ENCODE measurements at regions not wholly inside any gene's neighbourhood (a gene's known extent, or its start where the extent isn't known, plus 50 kb on each side); places are given as distances from the start of the nearest gene placed in this dataset.

GRCh38 chr17:12505866-12506265 lies 159.8 kb upstream of the MYOCD start:
- no peak for ATAC-seq
- Histone ChIP-seq H3K36me3 (ENCODE audit: control insufficient read depth in 2 of 2, insufficient read depth in 2 of 2, low read length in 1 of 2) (no peaks in the 10 kb centered on the region), H4K20me1 (ENCODE audit: control insufficient read depth, insufficient read depth) (no peaks in the 10 kb centered on the region), H3K27ac (ENCODE audit: control insufficient read depth, insufficient read depth) (no peak overlapping the region), H3K27me3 (replicated peaks in 1 of 2; ENCODE audit: control insufficient read depth in 2 of 2, insufficient read depth in 2 of 2, low read length in 1 of 2) (no peaks in the 10 kb centered on the region), H3K4me3 (no peak overlapping the region), H3K9ac (ENCODE audit: control insufficient read depth, insufficient read depth, low read length) (no peak overlapping the region), H3K4me2 (ENCODE audit: control insufficient read depth, insufficient read depth) (no peak overlapping the region), H2AFZ (ENCODE audit: control insufficient read depth, low read depth, low read length) (no peak overlapping the region), H3K79me2 (ENCODE audit: control insufficient read depth, insufficient read depth, low read length) (no peaks in the 10 kb centered on the region), H3K9me3 (replicated peaks; ENCODE audit: control insufficient read depth, insufficient read depth, low read length) (no peaks in the 10 kb centered on the region), H3K4me1 (ENCODE audit: control insufficient read depth, insufficient read depth, low read length) (no peaks in the 10 kb centered on the region)
- CTCF ChIA-PET = no interaction called here
- POLR2A ChIA-PET = no interaction called here
- DNase-seq (ENCODE audit: low read depth, low spot score) = no peak
- RAD21 ChIA-PET (ENCODE audit: unreplicated experiment) = no interaction called here
- in situ Hi-C loops (cut with MboI) (no loop called here), intact Hi-C loops (cut with micrococcal nuclease; ENCODE audit: unreplicated experiment) (no loop called here)
- FAIRE-seq = no peak
- 47% methylated on average over 2 of the region's 2 CpGs for WGBS (ENCODE audit: insufficient coverage, insufficient replicate concordance, low lambda C conversion rate, missing lambda C conversion rate)
- no peak for TF ChIP-seq E2F8 (IDR thresholded peaks at IDR 0.05; ENCODE audit: low read depth, partially characterized antibody)
- no peak for TF ChIP-seq ZBTB4 (CRISPR knock-in tag; IDR thresholded peaks at IDR 0.05)
- no peak for TF ChIP-seq SMC3 (IDR thresholded peaks at IDR 0.05; ENCODE audit: borderline replicate concordance, low read length)
- no peak for TF ChIP-seq MLLT1 (IDR thresholded peaks at IDR 0.05)
- no peak for TF ChIP-seq SIX5 (IDR thresholded peaks at IDR 0.05; ENCODE audit: low read depth, low read length, severe bottlenecking)
- no peak for TF ChIP-seq SREBF2 (IDR thresholded peaks at IDR 0.05; ENCODE audit: low read length)
- TF ChIP-seq IKZF2 (IDR thresholded peaks at IDR 0.05) = no peak
- no peak for TF ChIP-seq ZZZ3 (IDR thresholded peaks at IDR 0.05; ENCODE audit: control insufficient read depth, insufficient read length, low read depth)
- no peak for TF ChIP-seq SUZ12 (IDR thresholded peaks at IDR 0.05; ENCODE audit: unreplicated experiment)
- no peak for TF ChIP-seq RFX5 (IDR thresholded peaks at IDR 0.05; ENCODE audit: low read depth, low read length)
- TF ChIP-seq ZNF24 (IDR thresholded peaks at IDR 0.05) = no peak
- TF ChIP-seq ZNF622 (IDR thresholded peaks at IDR 0.05) = no peak
- SMC1A ChIA-PET (ENCODE audit: uncharacterized antibody, unreplicated experiment) = no interaction called here
- BruUV-seq (replicated peaks) = no TSS peak

Measured in GM12878 (cell line).